Endodermal cell (in vitro differentiated cells): ENCODE measurements at regions not wholly inside any gene's neighbourhood (a gene's known extent, or its start where the extent isn't known, plus 50 kb on each side); places are given as distances from the start of the nearest gene placed in this dataset.

ENCODE experiments used
- DNase-seq: peaks from one replicate; pipeline ENCODE4 v3.0.0-alpha.2; 2017
- H3K27ac ChIP-seq: 2 replicates; pipeline ENCODE4 v1.5.1; 2013; ENCODE audit warnings: mild to moderate bottlenecking, low read depth, low read length, moderate library complexity
- H3K27me3 ChIP-seq: 2 replicates; pipeline ENCODE4 v1.6.1; 2013; ENCODE audit warnings: mild to moderate bottlenecking, low read length, moderate library complexity; ENCODE audit not compliant: insufficient read depth, control insufficient read depth, poor library complexity, severe bottlenecking
- H3K36me3 ChIP-seq: 2 replicates; pipeline ENCODE4 v1.7.0; 2013; ENCODE audit warnings: mild to moderate bottlenecking, low read length, moderate library complexity; ENCODE audit not compliant: control insufficient read depth, insufficient read depth
- H3K4me1 ChIP-seq: one replicate; pipeline ENCODE4 v1.7.0; 2013; ENCODE audit warnings: low read length; ENCODE audit not compliant: control insufficient read depth, insufficient read depth
- H3K4me3 ChIP-seq: 2 replicates; pipeline ENCODE4 v1.5.1; 2013; ENCODE audit warnings: mild to moderate bottlenecking, low read length, moderate library complexity
- H3K9ac ChIP-seq: 2 replicates; pipeline ENCODE4 v1.6.1; 2013; ENCODE audit warnings: mild to moderate bottlenecking, low read length, moderate library complexity; ENCODE audit not compliant: poor library complexity, severe bottlenecking; ENCODE audit errors: extremely low read depth
- H3K9me3 ChIP-seq: 2 replicates; pipeline ENCODE4 v1.6.1; 2013; ENCODE audit warnings: mild to moderate bottlenecking, low read length, moderate library complexity; ENCODE audit not compliant: control insufficient read depth
- H3K27ac Mint-ChIP-seq: 2 replicates; pipeline ENCODE4 v1.8.0; 2020; ENCODE audit warnings: mixed read lengths
- H3K27me3 Mint-ChIP-seq: 2 replicates; pipeline ENCODE4 v1.8.0; 2021; ENCODE audit warnings: mild to moderate bottlenecking, mixed read lengths; ENCODE audit not compliant: insufficient read depth
- H3K36me3 Mint-ChIP-seq: 2 replicates; pipeline ENCODE4 v1.8.0; 2020; ENCODE audit warnings: low read depth, mixed read lengths
- H3K4me1 Mint-ChIP-seq: 2 replicates; pipeline ENCODE4 v1.8.0; 2020; ENCODE audit warnings: mixed read lengths
- H3K4me3 Mint-ChIP-seq: 2 replicates; pipeline ENCODE4 v1.8.0; 2020; ENCODE audit warnings: mild to moderate bottlenecking, moderate library complexity, mixed read lengths
- H3K9me3 Mint-ChIP-seq: 2 replicates; pipeline ENCODE4 v1.8.0; 2020; ENCODE audit warnings: mild to moderate bottlenecking, mixed read lengths
- CTCF ChIP-seq: fragments of 200-600 bp; sonication (generic); conservative IDR thresholded peaks from 2 replicates; pipeline ENCODE4 v1.5.0; 2021; ENCODE audit warnings: antibody characterized with exemption, mild to moderate bottlenecking
- WGBS, 2 experiments: methylation state at CpG; one replicate each; pipeline versions ENCODE4 v1.1.5 to v1.1.7; 2013; ENCODE audit warnings: missing lambda C conversion rate in 2 of 2, mixed read lengths in 1 of 2; ENCODE audit not compliant: insufficient coverage in 1 of 2, insufficient read length in 1 of 2; 5-methylcytosine and 5-hydroxymethylcytosine counted together

GRCh38 chr5:98424681-98425450 lies 348.6 kb upstream of the RGMB start:
- Histone ChIP-seq H3K4me3 (no peak overlapping the region), H3K27ac (no peak overlapping the region), H3K4me1 (no peaks in the 10 kb centered on the region), H3K36me3 (peaks cover 20% of the 10 kb centered on the region), H3K27me3 (no peaks in the 10 kb centered on the region), H3K9ac (no peak overlapping the region), H3K9me3 (peaks cover 10% of the 10 kb centered on the region)
- Mint-ChIP-seq H3K27ac (no peak overlapping the region), H3K36me3 (peaks cover 21% of the 10 kb centered on the region), H3K27me3 (no peaks in the 10 kb centered on the region), H3K4me1 (peaks cover 6% of the 10 kb centered on the region), H3K4me3 (no peak overlapping the region), H3K9me3 (peaks cover 5% of the 10 kb centered on the region)
- 98 to 100% methylated on average over 2 to 4 of the region's 4 CpGs for WGBS, 2 experiments
- no peak for TF ChIP-seq CTCF
- DNase-seq, result no peak

GRCh38 chr5:98425640-98426039 lies 347.8 kb upstream of the RGMB start:
- Histone ChIP-seq H3K9ac (no peak overlapping the region), H3K4me3 (no peak overlapping the region), H3K27ac (no peak overlapping the region), H3K9me3 (peaks cover 10% of the 10 kb centered on the region), H3K36me3 (peaks cover 20% of the 10 kb centered on the region), H3K4me1 (no peaks in the 10 kb centered on the region), H3K27me3 (no peaks in the 10 kb centered on the region)
- Mint-ChIP-seq H3K27me3 (no peaks in the 10 kb centered on the region), H3K4me3 (no peak overlapping the region), H3K27ac (no peak overlapping the region), H3K4me1 (peaks cover 6% of the 10 kb centered on the region), H3K9me3 (peaks cover 5% of the 10 kb centered on the region), H3K36me3 (peaks cover 21% of the 10 kb centered on the region)
- no peak for DNase-seq
- no peak for TF ChIP-seq CTCF

GRCh38 chr5:98428806-98429205 lies 344.7 kb upstream of the RGMB start:
- Mint-ChIP-seq H3K27me3 (no peaks in the 10 kb centered on the region), H3K36me3 (peaks cover 12% of the 10 kb centered on the region), H3K9me3 (no peaks in the 10 kb centered on the region), H3K4me3 (no peak overlapping the region), H3K27ac (no peak overlapping the region), H3K4me1 (peaks cover 13% of the 10 kb centered on the region)
- no peak for DNase-seq
- no peak for TF ChIP-seq CTCF
- WGBS, 2 experiments, result 79 to 86% methylated on average over 4 of the region's 4 CpGs
- Histone ChIP-seq H3K27me3 (no peaks in the 10 kb centered on the region), H3K4me1 (no peaks in the 10 kb centered on the region), H3K4me3 (no peak overlapping the region), H3K36me3 (peaks cover 14% of the 10 kb centered on the region), H3K9me3 (no peaks in the 10 kb centered on the region), H3K9ac (no peak overlapping the region), H3K27ac (no peak overlapping the region)
